Inflammatory macrophage treated with lipopolysaccharide for 4 hours (primary cell): ENCODE measurements at regions not wholly inside any gene's neighbourhood (a gene's known extent, or its start where the extent isn't known, plus 50 kb on each side); places are given as distances from the start of the nearest gene placed in this dataset.

Experiments
- DNase-seq: peaks from one replicate; pipeline ENCODE4 v3.0.0-alpha.2; 2020

GRCh38 chr16:55125818-55126385, 195.2 kb downstream of the IRX5 start:
- no peak for DNase-seq

- DNase-seq, result no peak
Observed at GRCh38 chr16:55126456-55126855, 195.8 kb downstream of the IRX5 start.

- DNase-seq, result no peak
Observed at GRCh38 chr16:55130456-55130855, 193.5 kb upstream of the IRX6 start.

GRCh38 chr16:55130911-55131310, 193.1 kb upstream of the IRX6 start:
- no peak for DNase-seq

- no peak for DNase-seq
Observed at GRCh38 chr16:55133654-55134053, 190.3 kb upstream of the IRX6 start.

GRCh38 chr16:55136356-55137150, 187.4 kb upstream of the IRX6 start:
- DNase-seq, result no peak

GRCh38 chr16:55138298-55138697, 185.7 kb upstream of the IRX6 start:
- no peak for DNase-seq

- DNase-seq, result no peak
Observed at GRCh38 chr16:55142405-55142804, 181.6 kb upstream of the IRX6 start.

- no peak for DNase-seq
Observed at GRCh38 chr16:55144651-55145050, 179.4 kb upstream of the IRX6 start.

GRCh38 chr16:55145771-55146603, 178.0 kb upstream of the IRX6 start:
- DNase-seq, result no peak

- DNase-seq, result no peak
Observed at GRCh38 chr16:55146966-55147365, 177.0 kb upstream of the IRX6 start.

GRCh38 chr16:55147396-55147795, 176.6 kb upstream of the IRX6 start:
- no peak for DNase-seq

- no peak for DNase-seq
Observed at GRCh38 chr16:55149622-55150021, 174.4 kb upstream of the IRX6 start.

GRCh38 chr16:55151561-55152305, 172.3 kb upstream of the IRX6 start:
- no peak for DNase-seq

GRCh38 chr16:55152875-55153390, 171.1 kb upstream of the IRX6 start:
- no peak for DNase-seq

GRCh38 chr16:55154262-55154661, 169.7 kb upstream of the IRX6 start:
- DNase-seq, result no peak

- no peak for DNase-seq
Observed at GRCh38 chr16:55154956-55155355, 169.0 kb upstream of the IRX6 start.

- no peak for DNase-seq
Observed at GRCh38 chr16:55155815-55156214, 168.2 kb upstream of the IRX6 start.

- no peak for DNase-seq
Observed at GRCh38 chr16:55169780-55170179, 154.2 kb upstream of the IRX6 start.

- no peak for DNase-seq
Observed at GRCh38 chr16:55171241-55171640, 152.8 kb upstream of the IRX6 start.

- DNase-seq, result no peak
Observed at GRCh38 chr16:55175389-55175788, 148.6 kb upstream of the IRX6 start.

- DNase-seq, result no peak
Observed at GRCh38 chr16:55176901-55177300, 147.1 kb upstream of the IRX6 start.

GRCh38 chr16:55179411-55179810, 144.6 kb upstream of the IRX6 start:
- no peak for DNase-seq
